GM04503 (cell line): ENCODE measurements at regions not wholly inside any gene's neighbourhood (a gene's known extent, or its start where the extent isn't known, plus 50 kb on each side); places are given as distances from the start of the nearest gene placed in this dataset.

Experiments used
- DNase-seq: peaks from one replicate; pipeline ENCODE4 v3.0.0-alpha.2; 2012; ENCODE audit warnings: low read depth

DNA sequence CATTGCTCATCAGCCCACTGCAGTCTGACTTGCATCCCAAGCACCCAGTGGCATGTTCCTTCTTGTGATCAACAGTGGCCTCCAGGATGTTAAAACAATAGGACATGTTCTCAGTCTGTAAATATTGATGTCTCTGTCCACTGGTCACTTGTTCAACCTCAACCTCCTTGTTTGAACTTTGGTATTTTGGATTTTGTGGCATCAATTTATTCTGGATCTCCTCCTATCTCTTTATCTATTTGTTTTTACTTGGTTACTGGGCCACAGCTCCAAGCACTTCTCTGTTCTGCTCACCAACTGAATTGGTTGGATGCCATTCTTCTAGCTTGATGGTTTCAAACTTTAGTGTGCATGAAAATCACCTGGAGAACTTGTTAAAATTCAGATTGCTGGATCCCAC is 1414.8 kb upstream of the CELF4 start:
- DNase-seq = no peak

- DNase-seq = no peak
Measured at GRCh38 chr18:38972571-38972970, 1407.0 kb upstream of the CELF4 start.

DNA sequence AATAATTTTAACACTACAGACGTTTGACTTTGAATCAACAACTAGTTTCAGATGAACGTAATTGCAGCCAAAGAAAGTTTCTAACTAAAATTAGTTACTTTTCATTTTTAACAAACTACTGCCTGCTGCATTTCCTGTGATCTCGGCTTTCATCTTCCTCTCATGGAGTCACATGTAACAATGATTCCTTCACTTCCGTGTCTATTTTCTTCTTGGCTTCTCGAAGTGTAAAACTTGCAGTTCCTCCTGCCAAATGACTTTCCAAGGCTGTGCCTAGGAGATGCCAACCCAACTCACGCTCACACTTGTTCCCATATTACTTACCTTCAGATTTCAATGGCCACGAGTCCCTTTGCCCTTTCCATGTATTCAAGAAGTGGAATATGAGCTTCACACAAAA is 1406.3 kb upstream of the CELF4 start:
- DNase-seq = no peak

- no peak for DNase-seq
Measured at GRCh38 chr18:38966841-38967240, 1401.2 kb upstream of the CELF4 start.

- DNase-seq = no peak
Measured at GRCh38 chr18:38963943-38964660, 1398.5 kb upstream of the CELF4 start.

DNA sequence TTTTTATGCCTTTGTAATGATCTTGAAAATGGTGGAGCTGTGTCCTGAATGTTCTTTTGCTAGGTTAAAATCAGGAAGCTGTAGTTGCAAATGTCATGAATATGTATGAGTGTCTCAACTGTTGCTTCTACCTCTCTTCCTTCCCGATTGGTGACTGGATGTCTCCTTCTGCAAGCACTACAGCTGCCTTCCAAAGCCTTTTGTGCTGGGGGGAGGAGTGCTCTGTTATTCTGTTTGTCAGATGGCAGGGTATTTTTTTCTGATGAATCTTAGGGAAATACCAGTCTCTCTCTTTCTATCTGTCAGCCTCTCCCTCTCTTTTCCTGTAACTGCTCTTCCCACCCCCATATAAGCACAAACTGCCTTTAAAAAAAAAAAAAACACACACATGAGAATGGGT is 1396.3 kb upstream of the CELF4 start:
- DNase-seq = no peak

- DNase-seq = no peak
Measured at GRCh38 chr18:38957736-38958135, 1392.1 kb upstream of the CELF4 start.

DNA sequence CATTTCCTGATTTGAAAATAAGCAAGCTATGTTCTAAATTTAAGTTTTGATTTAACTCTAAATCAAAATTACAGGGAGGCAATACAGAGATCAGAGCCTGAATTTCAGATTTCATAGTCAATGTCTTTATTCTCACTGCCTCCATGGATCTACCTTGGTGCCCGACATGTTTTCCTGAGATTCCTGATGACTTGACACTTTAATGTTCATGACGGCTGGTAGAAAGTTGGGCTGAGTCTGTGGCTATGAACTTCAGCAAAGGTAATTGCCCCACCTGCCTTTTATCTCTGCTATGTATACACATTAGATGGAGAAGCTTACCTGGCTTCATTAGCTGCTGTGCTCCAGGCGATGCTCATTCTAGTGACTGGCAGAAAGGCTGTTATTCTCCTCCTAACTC is 1390.5 kb upstream of the CELF4 start:
- DNase-seq = no peak

DNA sequence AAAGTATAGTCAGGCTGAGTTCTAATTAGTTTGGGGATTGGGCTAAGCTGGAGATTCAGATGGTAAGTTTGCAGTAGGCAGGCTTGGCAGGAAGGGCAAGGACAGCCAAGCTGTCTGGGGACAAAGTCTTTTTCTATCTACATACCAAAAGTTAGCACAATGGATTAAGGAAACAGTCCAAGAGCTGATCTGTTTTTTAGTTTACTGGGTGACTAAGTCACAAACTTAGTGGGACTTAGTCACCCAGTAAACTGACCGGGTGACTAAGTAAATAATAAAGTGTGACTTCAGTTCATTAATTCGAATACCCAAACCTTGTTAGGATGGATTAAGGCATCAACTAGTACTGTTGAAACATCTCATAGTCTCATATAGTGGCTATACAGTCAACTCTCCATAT is 1386.0 kb upstream of the CELF4 start:
- no peak for DNase-seq

- DNase-seq = no peak
Measured at GRCh38 chr18:38948436-38948835, 1382.8 kb upstream of the CELF4 start.

DNA sequence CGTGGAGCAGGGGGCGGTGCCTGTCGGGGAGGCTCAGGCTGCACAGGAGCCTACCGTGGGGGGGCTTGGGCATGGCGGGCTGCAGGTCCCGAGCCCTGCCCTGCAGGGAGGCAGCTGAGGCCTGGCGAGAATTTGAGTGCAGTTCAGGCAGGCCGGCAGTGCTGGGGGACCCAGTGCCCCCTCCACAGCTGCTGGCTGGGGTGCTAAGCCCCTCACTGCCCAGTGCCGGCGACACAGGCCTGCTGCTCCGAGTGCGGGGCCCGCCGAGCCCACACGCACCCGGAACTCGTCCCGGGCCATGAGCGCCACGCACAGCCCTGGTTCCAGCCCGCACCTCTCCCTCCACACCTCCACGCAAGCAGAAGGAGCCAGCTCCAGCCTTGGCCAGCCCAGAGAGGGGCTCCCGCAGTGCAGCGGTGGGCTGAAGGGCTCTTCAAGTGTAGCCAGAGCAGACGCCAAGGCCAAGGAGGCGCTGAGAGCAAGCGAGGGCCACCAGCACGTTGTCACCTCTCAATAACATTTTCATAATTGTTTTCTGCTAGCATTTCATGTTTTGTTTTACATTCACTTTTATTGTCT is 1378.9 kb upstream of the CELF4 start:
- no peak for DNase-seq

DNA sequence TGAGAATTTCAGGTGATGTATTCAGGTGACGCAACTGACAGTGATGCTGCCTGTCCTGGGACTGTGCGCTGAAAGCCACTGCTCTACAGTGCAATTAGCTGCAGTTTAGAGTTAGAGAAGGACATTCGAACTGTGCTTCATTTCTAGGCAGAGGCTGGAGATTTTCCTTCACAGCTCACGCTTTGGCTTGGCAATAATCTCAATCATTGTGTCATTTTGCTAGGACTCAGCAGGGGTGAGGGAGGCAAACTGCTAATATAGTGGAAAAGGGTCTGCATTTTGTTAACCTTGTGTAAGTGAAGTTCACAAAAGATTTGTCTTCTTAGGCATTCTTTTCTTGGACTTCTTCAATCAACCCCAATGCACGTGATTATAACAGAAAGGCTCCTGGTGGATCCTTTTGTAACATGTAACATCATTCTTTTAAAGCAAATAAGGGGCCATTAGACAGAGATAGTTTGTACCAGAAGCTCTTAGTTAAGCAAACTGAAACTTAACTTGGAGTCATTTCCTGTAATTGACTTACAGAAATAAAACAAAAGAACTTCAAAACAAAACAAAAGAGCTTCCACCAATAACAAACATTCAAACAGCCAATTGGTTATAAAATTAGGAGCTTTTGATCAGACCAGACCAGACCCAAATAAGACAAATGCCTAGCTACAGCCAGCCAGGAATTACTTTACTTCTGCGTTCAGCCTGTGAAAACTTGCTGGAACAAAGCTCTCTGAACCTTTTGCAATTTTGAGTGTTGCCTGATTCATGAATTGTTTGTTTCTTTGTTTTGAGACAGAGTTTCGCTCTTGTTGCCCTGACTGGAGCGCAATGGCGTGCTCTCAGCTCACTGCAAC is 1376.3 kb upstream of the CELF4 start:
- DNase-seq = no peak

DNA sequence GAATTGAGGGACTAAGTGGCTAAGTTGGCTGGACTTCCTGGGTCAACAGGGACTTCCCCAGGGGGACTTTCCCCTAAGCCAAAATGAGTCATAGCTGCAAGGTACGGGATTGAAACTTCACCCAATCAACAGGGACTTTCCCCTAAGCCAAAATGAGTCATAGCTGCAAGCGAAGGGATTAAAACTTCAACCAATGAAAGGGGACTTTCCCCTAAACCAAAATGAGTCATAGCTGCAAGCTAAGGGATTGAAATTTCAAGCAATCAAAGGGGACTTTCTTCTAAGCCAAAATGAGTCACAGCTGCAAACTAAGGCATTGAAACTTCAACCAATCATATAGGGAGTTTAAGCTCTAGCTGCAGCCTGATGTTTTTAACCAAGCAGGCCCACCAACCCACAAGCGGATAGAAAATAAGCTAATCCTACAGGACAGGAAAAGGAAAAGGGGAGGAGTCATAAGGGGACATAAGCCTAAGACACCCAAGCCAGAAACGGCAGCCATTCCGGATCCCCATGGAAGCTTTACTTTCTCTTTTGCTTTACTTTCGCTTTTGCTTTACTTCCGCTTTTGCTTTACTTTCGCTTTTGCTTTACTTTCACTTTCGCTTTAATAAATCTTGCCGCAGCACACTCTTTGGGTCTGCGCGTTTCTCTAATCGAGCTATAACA is 1375.4 kb upstream of the CELF4 start:
- no peak for DNase-seq

DNA sequence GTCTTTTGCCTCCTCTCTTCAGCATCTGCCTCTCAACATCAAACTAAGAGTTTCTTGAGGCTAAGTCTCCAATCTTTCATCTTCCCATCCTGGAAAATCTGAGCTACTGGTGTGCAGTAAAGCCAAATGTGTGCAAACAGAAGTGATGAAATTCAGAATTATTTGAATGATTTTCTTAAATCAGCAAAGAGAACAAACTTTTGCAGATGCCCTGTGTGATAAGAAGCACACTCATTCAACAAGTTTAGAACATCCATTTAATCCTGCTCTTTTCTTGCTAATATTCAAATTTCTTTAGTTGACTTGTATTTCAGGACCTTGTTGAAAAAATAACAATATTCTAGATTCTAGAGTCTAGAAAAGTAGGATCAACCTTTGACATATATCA is 1374.9 kb upstream of the CELF4 start:
- DNase-seq = no peak

- DNase-seq = no peak
Measured at GRCh38 chr18:38933910-38934510, 1368.4 kb upstream of the CELF4 start.

- DNase-seq = no peak
Measured at GRCh38 chr18:38933322-38933721, 1367.7 kb upstream of the CELF4 start.

DNA sequence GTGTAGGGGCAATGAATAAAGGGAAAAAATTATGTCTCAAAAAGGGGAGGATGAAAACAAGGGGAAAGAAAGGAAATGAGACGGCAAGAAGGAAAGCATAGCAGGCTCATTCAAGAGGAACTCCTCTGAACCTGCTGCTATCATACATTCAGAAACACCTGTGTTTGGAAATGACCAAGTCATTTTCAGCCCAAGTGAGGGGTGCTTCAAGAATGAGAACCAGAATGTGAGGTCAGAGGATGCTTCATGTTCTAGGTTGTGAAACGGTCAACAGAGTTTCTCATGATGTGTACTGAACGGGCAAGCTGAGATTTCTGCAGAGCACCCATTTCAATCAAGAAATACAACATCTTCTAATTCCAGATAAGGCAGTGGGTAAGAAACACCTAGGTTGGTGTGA is 1367.2 kb upstream of the CELF4 start:
- DNase-seq = no peak

DNA sequence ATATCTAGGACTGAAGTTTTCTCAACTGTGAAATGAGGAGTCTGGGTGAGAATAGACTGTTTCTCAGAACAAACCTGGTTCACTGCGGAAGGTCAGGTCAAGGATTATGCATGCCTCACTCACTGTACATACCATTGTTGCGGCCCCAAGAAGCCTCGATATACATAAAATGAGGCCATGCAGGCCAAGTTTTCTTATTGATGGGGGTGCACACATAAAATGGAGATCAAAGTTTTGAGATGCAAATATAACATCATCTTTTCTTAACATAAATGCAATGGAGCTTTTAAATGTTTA is 1366.1 kb upstream of the CELF4 start:
- DNase-seq = no peak

DNA sequence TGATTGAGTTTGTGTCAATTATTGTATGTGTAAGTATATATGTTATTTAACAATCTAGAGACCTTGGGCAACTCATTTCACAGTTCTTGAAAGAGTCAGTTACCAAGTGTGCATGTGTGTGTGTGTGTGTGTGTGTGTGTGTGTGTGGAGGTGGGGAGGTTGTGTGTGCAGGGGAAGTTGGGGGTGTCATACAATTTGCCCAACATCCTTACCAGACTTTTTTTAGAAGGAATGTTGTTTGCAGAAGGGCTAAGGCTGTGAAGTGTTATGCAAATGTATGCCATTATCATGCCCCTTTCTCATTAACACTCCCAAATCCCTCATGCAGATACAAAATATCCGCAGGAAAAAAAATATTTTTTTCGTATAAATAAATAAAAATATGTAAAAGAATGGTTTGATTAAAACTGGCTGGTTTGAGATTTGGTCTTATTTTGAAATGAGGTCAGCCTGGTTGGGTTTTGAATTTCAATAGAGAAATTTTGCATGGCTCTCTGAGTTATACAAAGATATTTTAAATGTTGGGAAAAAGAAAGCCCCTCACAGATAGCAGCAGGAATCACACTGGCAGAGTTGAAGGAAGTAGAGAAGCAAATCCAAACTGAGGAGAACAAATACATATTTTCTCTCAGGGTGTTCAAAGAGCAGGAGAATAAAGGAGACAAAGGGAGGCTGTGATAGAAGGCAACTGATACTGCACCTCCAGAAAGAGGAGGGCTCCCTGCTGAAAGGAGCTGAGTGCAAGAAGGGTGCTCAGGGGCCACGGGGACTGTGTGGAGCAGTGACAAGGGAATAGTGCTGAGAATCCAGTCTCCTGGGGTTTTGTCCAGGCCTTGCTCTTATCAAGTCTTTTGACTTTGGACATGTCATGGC is 1365.5 kb upstream of the CELF4 start:
- DNase-seq = no peak

DNA sequence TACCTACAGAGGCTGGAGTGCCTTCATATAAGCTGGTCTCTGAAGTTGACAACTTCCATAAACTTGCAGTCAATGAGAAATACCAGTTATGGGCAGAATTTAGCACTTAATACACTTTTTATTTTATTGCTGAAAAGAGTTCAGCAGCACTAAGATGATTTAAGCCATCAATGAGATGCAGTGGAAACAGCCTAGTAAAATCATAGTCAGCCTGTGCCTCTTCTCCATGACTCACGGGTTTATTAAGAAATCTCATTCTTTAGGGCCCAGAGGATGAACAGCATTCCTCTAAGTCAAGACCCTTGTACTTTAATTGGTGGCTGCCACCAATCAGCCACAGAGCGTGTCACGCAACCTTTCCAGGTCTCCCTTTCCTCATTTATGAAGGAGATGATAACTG is 1357.9 kb upstream of the CELF4 start:
- DNase-seq = no peak

DNA sequence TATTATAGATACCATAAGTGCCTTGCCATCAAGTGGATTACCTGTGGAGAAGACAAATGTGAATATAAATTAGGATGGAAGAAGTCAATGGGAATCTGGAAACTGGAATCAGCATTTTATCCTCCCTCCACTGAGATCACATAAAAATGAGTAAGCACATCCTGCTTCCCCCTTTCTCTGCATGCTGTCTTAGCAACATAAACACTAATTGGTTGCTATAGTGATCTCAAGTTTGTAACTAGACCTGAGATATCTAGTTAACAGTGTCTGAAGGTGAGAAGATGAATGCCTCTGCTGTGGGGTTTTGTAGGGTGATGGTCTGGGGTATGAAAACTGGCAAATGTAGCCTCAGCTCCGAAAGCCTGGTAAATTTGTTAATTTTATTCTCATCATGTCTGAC is 1357.5 kb upstream of the CELF4 start:
- no peak for DNase-seq

DNA sequence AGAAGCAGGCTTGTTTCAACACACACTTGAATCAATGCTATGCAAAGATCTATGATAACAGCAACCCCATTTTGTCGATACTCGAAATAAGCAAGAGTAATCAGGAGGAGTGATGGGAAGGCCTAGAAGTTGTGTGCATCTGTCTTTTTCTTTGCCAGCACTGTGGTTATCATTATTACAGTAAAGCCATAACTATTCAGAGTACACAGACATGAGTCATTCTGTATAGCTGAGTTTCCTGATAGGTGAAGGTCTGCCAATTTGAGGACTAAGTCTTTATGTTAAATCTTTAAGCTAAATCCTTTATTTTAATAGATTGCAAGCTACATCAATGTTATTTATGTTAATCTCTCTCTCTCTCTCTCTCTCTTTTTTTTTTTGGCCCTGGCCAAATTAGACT is 1344.4 kb upstream of the CELF4 start:
- no peak for DNase-seq
